ENCODE measurements at regions not wholly inside any gene's neighbourhood (a gene's known extent, or its start where the extent isn't known, plus 50 kb on each side); places are given as distances from the start of the nearest gene placed in this dataset.

GRCh38 chr2:235378944-235379343 is 114.9 kb upstream of the AGAP1 start:
- no peaks in the 10 kb centered on the region for H3K36me3 ChIP-seq (ENCODE audit: insufficient read depth)
- H2AFZ ChIP-seq, result no peak overlapping the region
- H3K9me2 ChIP-seq (ENCODE audit: insufficient read depth), result no peaks in the 10 kb centered on the region
- no peak overlapping the region for H3K27ac ChIP-seq (ENCODE audit: low read depth)
- no peaks in the 10 kb centered on the region for H3K4me1 ChIP-seq (ENCODE audit: insufficient read depth)
- H3K27me3 Mint-ChIP-seq (ENCODE audit: insufficient read depth, low read depth, poor library complexity), result peaks cover 3% of the 10 kb centered on the region
- H3K27ac Mint-ChIP-seq, result no peak overlapping the region
- H3K4me2 ChIP-seq, result no peak overlapping the region
- no peaks in the 10 kb centered on the region for H3K79me2 ChIP-seq (replicated peaks; ENCODE audit: insufficient read depth)
- H3F3A ChIP-seq (replicated peaks; ENCODE audit: low read depth), result no peaks in the 10 kb centered on the region
- no peak for TF ChIP-seq CREB1 (CRISPR knock-in tag; IDR thresholded peaks at IDR 0.05; ENCODE audit: low read depth)
- no peak for TF ChIP-seq ZNF331 (CRISPR knock-in tag; IDR thresholded peaks at IDR 0.05; ENCODE audit: low read depth)
- no peak for TF ChIP-seq ETS1 (IDR thresholded peaks at IDR 0.05)
- TF ChIP-seq EZH2phosphoT487 (IDR thresholded peaks at IDR 0.05; ENCODE audit: unreplicated experiment), result no peak
- H3K36me3 Mint-ChIP-seq (ENCODE audit: low read depth), result no peaks in the 10 kb centered on the region
- no peak overlapping the region for H3K4me3 Mint-ChIP-seq
- H3K27me3 ChIP-seq (ENCODE audit: insufficient read depth), result no peaks in the 10 kb centered on the region
- DNase-seq (ENCODE audit: low spot score) (no peak), ATAC-seq (no peak)
- H4K20me1 ChIP-seq (replicated peaks; ENCODE audit: insufficient read depth), result no peaks in the 10 kb centered on the region
- no peaks in the 10 kb centered on the region for H3K9me3 Mint-ChIP-seq
- no peak overlapping the region for H3K4me3 ChIP-seq
- peaks cover 8% of the 10 kb centered on the region; the same call in 2 of the 3 replicates for H3K4me1 Mint-ChIP-seq

GRCh38 chr2:235381261-235381912 is 112.5 kb upstream of the AGAP1 start:
- no peak overlapping the region for H3K27ac Mint-ChIP-seq
- ATAC-seq, result no peak
- H3K27me3 ChIP-seq (ENCODE audit: insufficient read depth), result no peaks in the 10 kb centered on the region
- H3K4me3 Mint-ChIP-seq, result no peak overlapping the region
- no peaks in the 10 kb centered on the region for H3K27me3 Mint-ChIP-seq (ENCODE audit: insufficient read depth, low read depth, poor library complexity)
- no peak for DNase-seq (ENCODE audit: low spot score)
- H3F3A ChIP-seq (replicated peaks; ENCODE audit: low read depth), result no peaks in the 10 kb centered on the region; the same call in 1 of the 2 replicates
- no peaks in the 10 kb centered on the region for H3K9me3 Mint-ChIP-seq
- no peak overlapping the region for H3K27ac ChIP-seq (ENCODE audit: low read depth)
- H3K79me2 ChIP-seq (replicated peaks; ENCODE audit: insufficient read depth), result no peaks in the 10 kb centered on the region
- no peak overlapping the region for H3K4me3 ChIP-seq
- no peaks in the 10 kb centered on the region for H3K36me3 ChIP-seq (ENCODE audit: insufficient read depth)
- H4K20me1 ChIP-seq (replicated peaks; ENCODE audit: insufficient read depth), result no peaks in the 10 kb centered on the region
- no peak overlapping the region for H3K4me2 ChIP-seq
- H3K9me2 ChIP-seq (ENCODE audit: insufficient read depth), result no peaks in the 10 kb centered on the region
- peaks cover 22% of the 10 kb centered on the region for H3K4me1 Mint-ChIP-seq
- no peak overlapping the region for H2AFZ ChIP-seq
- no peaks in the 10 kb centered on the region for H3K36me3 Mint-ChIP-seq (ENCODE audit: low read depth)
- peaks cover 5% of the 10 kb centered on the region; the same call in 1 of the 2 replicates for H3K4me1 ChIP-seq (ENCODE audit: insufficient read depth)
- TF ChIP-seq CTCF (conservative IDR thresholded peaks at IDR 0.05; ENCODE audit: low read depth in 2 of 2) (no peak), JUNB (IDR thresholded peaks at IDR 0.05; ENCODE audit: unreplicated experiment) (no peak), EZH2phosphoT487 (IDR thresholded peaks at IDR 0.05; ENCODE audit: unreplicated experiment) (no peak), ETS1 (IDR thresholded peaks at IDR 0.05) (no peak), CREB1 (CRISPR knock-in tag; IDR thresholded peaks at IDR 0.05; ENCODE audit: low read depth) (no peak), ZNF114 (CRISPR knock-in tag; IDR thresholded peaks at IDR 0.05) (no peak), EZH2 (IDR thresholded peaks at IDR 0.05; ENCODE audit: low read depth, unreplicated experiment) (no peak)
- TF ChIP-seq, protein P1, sequence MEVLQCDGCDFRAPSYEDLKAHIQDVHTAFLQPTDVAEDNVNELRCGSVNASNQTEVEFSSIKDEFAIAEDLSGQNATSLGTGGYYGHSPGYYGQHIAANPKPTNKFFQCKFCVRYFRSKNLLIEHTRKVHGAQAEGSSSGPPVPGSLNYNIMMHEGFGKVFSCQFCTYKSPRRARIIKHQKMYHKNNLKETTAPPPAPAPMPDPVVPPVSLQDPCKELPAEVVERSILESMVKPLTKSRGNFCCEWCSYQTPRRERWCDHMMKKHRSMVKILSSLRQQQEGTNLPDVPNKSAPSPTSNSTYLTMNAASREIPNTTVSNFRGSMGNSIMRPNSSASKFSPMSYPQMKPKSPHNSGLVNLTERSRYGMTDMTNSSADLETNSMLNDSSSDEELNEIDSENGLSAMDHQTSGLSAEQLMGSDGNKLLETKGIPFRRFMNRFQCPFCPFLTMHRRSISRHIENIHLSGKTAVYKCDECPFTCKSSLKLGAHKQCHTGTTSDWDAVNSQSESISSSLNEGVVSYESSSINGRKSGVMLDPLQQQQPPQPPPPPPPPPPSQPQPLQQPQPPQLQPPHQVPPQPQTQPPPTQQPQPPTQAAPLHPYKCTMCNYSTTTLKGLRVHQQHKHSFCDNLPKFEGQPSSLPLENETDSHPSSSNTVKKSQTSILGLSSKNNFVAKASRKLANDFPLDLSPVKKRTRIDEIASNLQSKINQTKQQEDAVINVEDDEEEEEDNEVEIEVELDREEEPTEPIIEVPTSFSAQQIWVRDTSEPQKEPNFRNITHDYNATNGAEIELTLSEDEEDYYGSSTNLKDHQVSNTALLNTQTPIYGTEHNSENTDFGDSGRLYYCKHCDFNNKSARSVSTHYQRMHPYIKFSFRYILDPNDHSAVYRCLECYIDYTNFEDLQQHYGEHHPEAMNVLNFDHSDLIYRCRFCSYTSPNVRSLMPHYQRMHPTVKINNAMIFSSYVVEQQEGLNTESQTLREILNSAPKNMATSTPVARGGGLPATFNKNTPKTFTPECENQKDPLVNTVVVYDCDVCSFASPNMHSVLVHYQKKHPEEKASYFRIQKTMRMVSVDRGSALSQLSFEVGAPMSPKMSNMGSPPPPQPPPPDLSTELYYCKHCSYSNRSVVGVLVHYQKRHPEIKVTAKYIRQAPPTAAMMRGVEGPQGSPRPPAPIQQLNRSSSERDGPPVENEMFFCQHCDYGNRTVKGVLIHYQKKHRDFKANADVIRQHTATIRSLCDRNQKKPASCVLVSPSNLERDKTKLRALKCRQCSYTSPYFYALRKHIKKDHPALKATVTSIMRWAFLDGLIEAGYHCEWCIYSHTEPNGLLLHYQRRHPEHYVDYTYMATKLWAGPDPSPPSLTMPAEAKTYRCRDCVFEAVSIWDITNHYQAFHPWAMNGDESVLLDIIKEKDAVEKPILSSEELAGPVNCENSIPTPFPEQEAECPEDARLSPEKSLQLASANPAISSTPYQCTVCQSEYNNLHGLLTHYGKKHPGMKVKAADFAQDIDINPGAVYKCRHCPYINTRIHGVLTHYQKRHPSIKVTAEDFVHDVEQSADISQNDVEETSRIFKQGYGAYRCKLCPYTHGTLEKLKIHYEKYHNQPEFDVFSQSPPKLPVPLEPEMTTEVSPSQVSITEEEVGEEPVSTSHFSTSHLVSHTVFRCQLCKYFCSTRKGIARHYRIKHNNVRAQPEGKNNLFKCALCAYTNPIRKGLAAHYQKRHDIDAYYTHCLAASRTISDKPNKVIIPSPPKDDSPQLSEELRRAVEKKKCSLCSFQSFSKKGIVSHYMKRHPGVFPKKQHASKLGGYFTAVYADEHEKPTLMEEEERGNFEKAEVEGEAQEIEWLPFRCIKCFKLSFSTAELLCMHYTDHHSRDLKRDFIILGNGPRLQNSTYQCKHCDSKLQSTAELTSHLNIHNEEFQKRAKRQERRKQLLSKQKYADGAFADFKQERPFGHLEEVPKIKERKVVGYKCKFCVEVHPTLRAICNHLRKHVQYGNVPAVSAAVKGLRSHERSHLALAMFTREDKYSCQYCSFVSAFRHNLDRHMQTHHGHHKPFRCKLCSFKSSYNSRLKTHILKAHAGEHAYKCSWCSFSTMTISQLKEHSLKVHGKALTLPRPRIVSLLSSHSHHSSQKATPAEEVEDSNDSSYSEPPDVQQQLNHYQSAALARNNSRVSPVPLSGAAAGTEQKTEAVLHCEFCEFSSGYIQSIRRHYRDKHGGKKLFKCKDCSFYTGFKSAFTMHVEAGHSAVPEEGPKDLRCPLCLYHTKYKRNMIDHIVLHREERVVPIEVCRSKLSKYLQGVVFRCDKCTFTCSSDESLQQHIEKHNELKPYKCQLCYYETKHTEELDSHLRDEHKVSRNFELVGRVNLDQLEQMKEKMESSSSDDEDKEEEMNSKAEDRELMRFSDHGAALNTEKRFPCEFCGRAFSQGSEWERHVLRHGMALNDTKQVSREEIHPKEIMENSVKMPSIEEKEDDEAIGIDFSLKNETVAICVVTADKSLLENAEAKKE (CRISPR knock-in tag; IDR thresholded peaks at IDR 0.05), result no peak

All from GM23338 (cell line).